Parathyroid adenoma (tissue), 2 donors: ENCODE measurements at regions not wholly inside any gene's neighbourhood (a gene's known extent, or its start where the extent isn't known, plus 50 kb on each side); places are given as distances from the start of the nearest gene placed in this dataset.

ENCODE experiments used
- H2AFZ ChIP-seq: fragments of 300-600 bp; sonication (generic); one replicate; pipeline ENCODE4 v1.7.0; 2017; ENCODE audit warnings: antibody characterized with exemption, mild to moderate bottlenecking
- H3K27ac ChIP-seq: fragments of 300-600 bp; sonication (generic); one replicate; pipeline ENCODE4 v1.7.0; 2017
- H3K27me3 ChIP-seq: fragments of 300-600 bp; sonication (generic); one replicate; pipeline ENCODE4 v1.7.0; 2017; ENCODE audit warnings: low read length; ENCODE audit not compliant: control insufficient read depth, insufficient read depth
- H3K36me3 ChIP-seq: fragments of 300-600 bp; sonication (generic); one replicate; pipeline ENCODE4 v1.7.0; 2017; ENCODE audit warnings: low read length; ENCODE audit not compliant: control insufficient read depth, insufficient read depth
- H3K4me1 ChIP-seq: fragments of 300-600 bp; sonication (generic); one replicate; pipeline ENCODE4 v1.7.0; 2017; ENCODE audit warnings: control low read depth
- H3K4me2 ChIP-seq: fragments of 300-600 bp; sonication (generic); one replicate; pipeline ENCODE4 v1.7.0; 2017; ENCODE audit warnings: low read length
- H3K4me3 ChIP-seq: fragments of 300-600 bp; sonication (generic); one replicate; pipeline ENCODE4 v1.7.0; 2017; ENCODE audit warnings: low read depth, low read length
- H3K79me2 ChIP-seq: fragments of 300-600 bp; sonication (generic); one replicate; pipeline ENCODE4 v1.7.0; 2017; ENCODE audit warnings: control low read depth
- H3K9ac ChIP-seq: fragments of 300-600 bp; sonication (generic); one replicate; pipeline ENCODE4 v1.7.0; 2017; ENCODE audit warnings: mild to moderate bottlenecking
- H3K9me3 ChIP-seq: fragments of 300-600 bp; sonication (generic); one replicate; pipeline ENCODE4 v1.7.0; 2017; ENCODE audit warnings: low read length; ENCODE audit not compliant: control insufficient read depth
- TF ChIP-seq, protein P1 (sequence below): fragments of 300-600 bp; sonication (generic); IDR thresholded peaks from one replicate; pipeline ENCODE4 v1.7.0; 2017; ENCODE audit warnings: antibody characterized with exemption, mild to moderate bottlenecking
- donor health status: primary hyperparathyroidism.

DNA sequence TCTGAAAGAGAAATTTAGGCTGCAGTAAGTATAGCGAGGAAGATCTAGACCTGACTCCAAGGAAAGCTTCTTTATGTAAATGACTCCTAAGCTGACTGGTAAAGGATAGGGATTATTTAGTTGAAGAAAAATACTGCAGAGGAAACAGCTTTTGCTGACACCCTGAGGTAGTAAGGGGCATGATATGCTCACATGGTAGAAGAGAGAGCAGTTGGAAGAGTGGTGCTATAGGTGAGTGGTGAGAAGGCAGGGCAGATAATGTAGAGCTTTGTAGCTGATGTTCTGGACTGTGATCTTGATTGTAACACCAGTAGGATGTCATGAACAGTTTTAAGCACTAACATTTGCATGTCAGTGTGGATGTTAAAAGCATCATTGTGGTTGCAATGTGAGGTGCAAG is 639.1 kb upstream of the SLC39A10 start:
- Histone ChIP-seq H3K9me3 (no peaks in the 10 kb centered on the region), H2AFZ (no peak overlapping the region), H3K4me3 (no peak overlapping the region), H3K4me1 (no peaks in the 10 kb centered on the region), H3K36me3 (no peaks in the 10 kb centered on the region), H3K4me2 (no peak overlapping the region), H3K79me2 (no peaks in the 10 kb centered on the region), H3K27me3 (no peaks in the 10 kb centered on the region), H3K9ac (no peak overlapping the region), H3K27ac (no peak overlapping the region)
- TF ChIP-seq, protein P1, sequence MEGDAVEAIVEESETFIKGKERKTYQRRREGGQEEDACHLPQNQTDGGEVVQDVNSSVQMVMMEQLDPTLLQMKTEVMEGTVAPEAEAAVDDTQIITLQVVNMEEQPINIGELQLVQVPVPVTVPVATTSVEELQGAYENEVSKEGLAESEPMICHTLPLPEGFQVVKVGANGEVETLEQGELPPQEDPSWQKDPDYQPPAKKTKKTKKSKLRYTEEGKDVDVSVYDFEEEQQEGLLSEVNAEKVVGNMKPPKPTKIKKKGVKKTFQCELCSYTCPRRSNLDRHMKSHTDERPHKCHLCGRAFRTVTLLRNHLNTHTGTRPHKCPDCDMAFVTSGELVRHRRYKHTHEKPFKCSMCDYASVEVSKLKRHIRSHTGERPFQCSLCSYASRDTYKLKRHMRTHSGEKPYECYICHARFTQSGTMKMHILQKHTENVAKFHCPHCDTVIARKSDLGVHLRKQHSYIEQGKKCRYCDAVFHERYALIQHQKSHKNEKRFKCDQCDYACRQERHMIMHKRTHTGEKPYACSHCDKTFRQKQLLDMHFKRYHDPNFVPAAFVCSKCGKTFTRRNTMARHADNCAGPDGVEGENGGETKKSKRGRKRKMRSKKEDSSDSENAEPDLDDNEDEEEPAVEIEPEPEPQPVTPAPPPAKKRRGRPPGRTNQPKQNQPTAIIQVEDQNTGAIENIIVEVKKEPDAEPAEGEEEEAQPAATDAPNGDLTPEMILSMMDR, result no peak

DNA sequence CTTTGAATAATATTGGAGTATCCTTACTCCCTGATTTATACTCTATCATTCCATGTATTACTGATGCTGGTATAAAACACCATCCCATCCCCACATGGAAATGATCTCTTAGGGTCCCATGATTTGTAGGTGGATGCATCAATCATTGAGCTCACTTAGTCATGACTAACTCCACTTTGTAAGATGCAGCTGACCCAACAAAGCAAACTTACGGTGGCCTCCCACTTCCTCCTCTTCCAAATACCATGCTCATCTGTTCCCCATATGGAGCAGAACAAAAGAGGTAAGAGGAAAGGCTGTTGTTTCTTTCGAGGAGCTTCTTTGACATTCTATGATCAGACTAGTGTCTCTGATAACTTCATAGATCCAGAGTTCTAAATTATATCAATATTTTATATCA is 640.2 kb upstream of the SLC39A10 start:
- H3K27ac ChIP-seq, result no peak overlapping the region
- no peaks in the 10 kb centered on the region for H3K4me1 ChIP-seq
- H3K4me3 ChIP-seq, result no peak overlapping the region
- no peaks in the 10 kb centered on the region for H3K79me2 ChIP-seq
- no peak overlapping the region for H3K9ac ChIP-seq
- no peaks in the 10 kb centered on the region for H3K27me3 ChIP-seq
- H2AFZ ChIP-seq, result no peak overlapping the region
- H3K4me2 ChIP-seq, result no peak overlapping the region
- H3K36me3 ChIP-seq, result no peaks in the 10 kb centered on the region
- TF ChIP-seq, protein P1, result no peak
- no peaks in the 10 kb centered on the region for H3K9me3 ChIP-seq

DNA sequence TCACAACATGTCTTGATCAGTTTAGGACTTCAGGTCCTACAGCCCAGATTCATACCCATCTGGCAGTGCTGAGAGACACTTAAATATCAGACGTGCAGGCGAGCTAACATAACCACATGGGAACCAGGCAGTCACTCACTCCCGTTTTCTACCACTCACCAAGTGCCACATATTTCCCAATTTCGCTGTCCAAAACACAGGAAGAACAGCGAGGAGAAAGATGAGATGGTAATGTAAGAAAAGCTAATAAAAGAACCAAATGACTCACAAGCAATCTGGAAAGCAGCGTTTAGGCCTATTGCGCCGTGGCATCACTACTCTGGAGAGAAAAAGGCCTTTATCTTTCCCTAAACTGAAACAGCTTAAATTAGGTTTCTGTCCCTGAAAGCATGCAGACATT is 647.8 kb upstream of the SLC39A10 start:
- Histone ChIP-seq H3K79me2 (no peaks in the 10 kb centered on the region), H3K36me3 (no peaks in the 10 kb centered on the region), H3K27ac (no peak overlapping the region), H3K4me1 (no peaks in the 10 kb centered on the region), H3K27me3 (no peaks in the 10 kb centered on the region), H3K4me2 (no peak overlapping the region), H2AFZ (no peak overlapping the region), H3K4me3 (no peak overlapping the region), H3K9me3 (no peaks in the 10 kb centered on the region), H3K9ac (no peak overlapping the region)
- TF ChIP-seq, protein P1, result no peak

DNA sequence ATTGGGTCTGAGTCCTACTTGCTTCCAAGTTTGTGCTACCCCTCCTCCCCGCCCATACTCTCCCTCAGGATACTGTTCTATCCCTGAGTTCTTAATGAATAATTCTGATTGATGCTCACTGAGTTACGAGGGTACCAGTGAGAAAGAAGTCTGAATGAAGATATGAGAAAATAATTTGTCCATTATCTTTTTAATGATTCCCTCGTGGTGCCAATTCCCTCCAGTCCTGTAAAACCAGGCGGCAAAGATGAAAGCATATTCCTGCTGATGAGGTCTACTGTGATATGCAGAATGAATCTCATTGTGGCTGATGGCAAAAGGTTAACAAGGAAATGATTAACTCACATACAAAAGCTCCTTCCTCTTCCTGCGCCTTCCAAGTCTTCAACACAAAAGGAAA is 650.2 kb upstream of the SLC39A10 start:
- TF ChIP-seq, protein P1, result no peak
- no peak overlapping the region for H3K9ac ChIP-seq

DNA sequence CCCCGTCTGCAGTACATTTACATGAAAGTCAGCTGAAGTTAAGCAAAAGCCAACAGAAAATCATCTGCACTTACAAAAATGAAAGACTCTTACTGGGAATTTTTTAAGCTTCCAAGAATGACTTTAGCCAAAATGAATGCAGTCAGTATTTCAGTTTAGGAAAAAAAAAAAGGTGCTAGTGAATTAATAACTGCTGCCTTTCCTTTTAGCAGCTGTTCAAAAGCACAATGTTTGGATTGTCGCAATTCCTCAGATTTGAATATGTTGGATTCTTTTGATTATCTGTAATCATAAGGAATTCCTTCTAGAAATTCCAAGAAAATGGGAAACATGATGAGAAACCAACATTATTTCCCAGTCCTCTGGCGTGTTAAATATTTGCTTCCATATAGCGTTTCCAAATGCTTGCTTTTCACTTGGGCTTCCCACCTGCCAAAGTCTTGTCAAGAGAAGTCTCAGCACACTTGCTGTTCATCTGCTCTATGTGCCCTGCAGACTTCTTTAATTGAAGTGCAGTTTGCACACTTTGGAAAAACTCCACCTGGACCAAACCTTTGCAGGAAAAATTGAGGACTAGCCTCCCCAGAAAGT is 653.0 kb upstream of the SLC39A10 start:
- H3K27me3 ChIP-seq, result no peaks in the 10 kb centered on the region
- no peaks in the 10 kb centered on the region for H3K4me1 ChIP-seq
- H3K27ac ChIP-seq, result no peak overlapping the region
- H2AFZ ChIP-seq, result no peak overlapping the region
- TF ChIP-seq, protein P1, result no peak
- H3K9ac ChIP-seq, result no peak overlapping the region
- H3K79me2 ChIP-seq, result no peaks in the 10 kb centered on the region
- no peak overlapping the region for H3K4me2 ChIP-seq
- no peak overlapping the region for H3K4me3 ChIP-seq
- H3K36me3 ChIP-seq, result no peaks in the 10 kb centered on the region
- no peaks in the 10 kb centered on the region for H3K9me3 ChIP-seq

More for the DNA sequence above, 650.2 kb upstream of the SLC39A10 start:
- H2AFZ ChIP-seq, result no peak overlapping the region
- no peaks in the 10 kb centered on the region for H3K27me3 ChIP-seq
- no peaks in the 10 kb centered on the region for H3K4me1 ChIP-seq
- no peak overlapping the region for H3K27ac ChIP-seq
- no peak overlapping the region for H3K4me2 ChIP-seq
- no peak overlapping the region for H3K4me3 ChIP-seq
- H3K9me3 ChIP-seq, result no peaks in the 10 kb centered on the region
- no peaks in the 10 kb centered on the region for H3K79me2 ChIP-seq
- H3K36me3 ChIP-seq, result no peaks in the 10 kb centered on the region
